ENCODE measurements at regions not wholly inside any gene's neighbourhood (a gene's known extent, or its start where the extent isn't known, plus 50 kb on each side); places are given as distances from the start of the nearest gene placed in this dataset.
A peak's percentile ranks its signal among the peaks of the same experiment; 100 is the strongest.
"Not testable (repeated sequence)": the region's sequence is repeated elsewhere in the genome, so short reads cannot be mapped to it uniquely, and the experiment has no call there.

GRCh38 chr6:138667408-138667807 is 106.2 kb upstream of the CCDC28A start:
- DNase-seq: no peak

DNA sequence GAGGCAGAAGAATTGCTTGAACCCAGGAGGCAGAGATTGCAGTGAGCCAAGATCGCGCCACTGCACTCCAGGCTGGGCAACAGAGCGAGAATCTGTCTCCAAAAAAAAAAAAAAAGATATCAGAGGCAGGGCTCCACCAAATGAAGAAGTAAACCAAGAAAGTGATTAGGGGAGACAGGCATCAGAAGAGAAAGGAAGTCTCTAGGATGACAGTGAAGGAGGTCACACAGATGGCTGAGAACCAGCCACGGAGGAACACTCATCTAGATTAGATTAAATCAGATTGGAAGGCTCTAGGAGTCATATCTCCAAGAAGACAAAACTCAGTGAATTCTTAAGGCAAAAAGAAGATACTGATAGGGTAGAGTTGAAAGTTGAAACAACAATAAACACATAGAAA is 102.2 kb upstream of the CCDC28A start:
- DNase-seq: no peak

DNA sequence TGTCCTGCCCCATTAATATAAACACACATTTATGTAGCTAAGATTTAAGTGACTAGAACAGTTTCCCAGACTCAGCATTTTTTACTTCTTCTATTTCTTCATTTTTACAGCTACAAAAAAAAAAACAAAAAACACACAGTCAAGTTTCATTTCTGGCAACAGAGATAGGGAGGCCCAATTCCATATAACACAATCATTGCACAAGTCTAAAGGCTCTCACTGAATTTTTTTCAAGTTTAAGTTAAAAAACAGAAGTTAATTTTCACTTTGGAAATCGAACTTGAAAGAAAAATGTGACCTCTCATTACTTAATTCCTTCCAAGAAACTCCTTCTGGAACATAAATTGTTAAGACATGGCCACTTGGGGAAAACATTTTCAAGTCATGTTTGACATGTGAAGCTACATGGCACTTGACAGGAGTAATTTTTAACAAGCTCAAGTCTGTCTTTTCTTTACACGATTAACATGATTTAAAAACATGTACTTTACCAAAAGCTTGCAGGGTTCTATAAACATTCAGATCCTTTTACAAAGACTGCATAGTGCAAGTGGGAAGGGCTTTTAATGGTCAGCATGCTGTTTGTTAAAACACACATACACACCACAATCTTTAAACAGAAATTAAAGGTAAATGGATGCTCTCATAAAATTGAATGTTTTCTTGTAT is 100.1 kb upstream of the CCDC28A start:
- no peak for DNase-seq

GRCh38 chr6:138674444-138674843 is 99.1 kb upstream of the CCDC28A start:
- DNase-seq: not testable (repeated sequence)

DNA sequence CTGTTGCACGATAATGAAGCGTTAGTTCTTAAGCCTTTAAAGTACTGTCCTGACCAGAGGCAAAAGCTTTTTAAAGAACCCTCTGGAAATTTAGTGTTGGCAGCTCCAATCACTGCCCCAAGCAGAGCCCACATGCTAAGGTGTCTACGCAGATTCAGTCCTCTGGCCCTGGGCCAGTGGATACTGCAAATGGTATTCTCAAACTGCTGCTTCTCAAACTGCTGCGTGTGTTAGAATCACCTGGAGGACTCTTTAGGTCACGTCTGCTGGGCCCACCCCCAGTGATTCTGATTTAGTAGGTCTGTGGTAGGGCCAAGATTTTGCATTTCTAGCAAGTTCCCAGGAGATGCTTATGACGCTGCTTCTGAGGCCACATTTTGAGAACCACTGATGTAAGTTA is 96.0 kb upstream of the CCDC28A start:
- no peak for DNase-seq

- no peak for DNase-seq
Observed at GRCh38 chr6:138678168-138678567, 95.4 kb upstream of the CCDC28A start.

DNA sequence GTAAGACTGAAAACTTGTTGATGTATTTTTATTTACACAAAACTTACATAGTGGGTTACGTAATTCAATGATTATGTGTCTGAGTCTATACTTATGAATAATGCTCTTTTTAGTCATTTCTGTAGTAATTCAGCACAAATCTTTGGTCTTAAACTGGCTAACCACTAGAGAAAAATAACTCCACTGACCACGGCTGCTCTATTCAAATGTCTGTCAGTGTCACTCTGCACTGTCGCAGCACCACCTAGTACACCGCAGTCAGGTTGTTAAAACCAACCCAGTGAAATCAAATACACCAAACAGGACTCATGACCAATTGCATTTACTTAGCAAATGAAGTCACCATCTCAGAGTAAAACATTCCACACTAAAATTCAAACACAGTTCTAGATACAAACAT is 93.5 kb upstream of the CCDC28A start:
- no peak for DNase-seq

- DNase-seq: no peak
Observed at GRCh38 chr6:138681627-138682026, 91.9 kb upstream of the CCDC28A start.

DNA sequence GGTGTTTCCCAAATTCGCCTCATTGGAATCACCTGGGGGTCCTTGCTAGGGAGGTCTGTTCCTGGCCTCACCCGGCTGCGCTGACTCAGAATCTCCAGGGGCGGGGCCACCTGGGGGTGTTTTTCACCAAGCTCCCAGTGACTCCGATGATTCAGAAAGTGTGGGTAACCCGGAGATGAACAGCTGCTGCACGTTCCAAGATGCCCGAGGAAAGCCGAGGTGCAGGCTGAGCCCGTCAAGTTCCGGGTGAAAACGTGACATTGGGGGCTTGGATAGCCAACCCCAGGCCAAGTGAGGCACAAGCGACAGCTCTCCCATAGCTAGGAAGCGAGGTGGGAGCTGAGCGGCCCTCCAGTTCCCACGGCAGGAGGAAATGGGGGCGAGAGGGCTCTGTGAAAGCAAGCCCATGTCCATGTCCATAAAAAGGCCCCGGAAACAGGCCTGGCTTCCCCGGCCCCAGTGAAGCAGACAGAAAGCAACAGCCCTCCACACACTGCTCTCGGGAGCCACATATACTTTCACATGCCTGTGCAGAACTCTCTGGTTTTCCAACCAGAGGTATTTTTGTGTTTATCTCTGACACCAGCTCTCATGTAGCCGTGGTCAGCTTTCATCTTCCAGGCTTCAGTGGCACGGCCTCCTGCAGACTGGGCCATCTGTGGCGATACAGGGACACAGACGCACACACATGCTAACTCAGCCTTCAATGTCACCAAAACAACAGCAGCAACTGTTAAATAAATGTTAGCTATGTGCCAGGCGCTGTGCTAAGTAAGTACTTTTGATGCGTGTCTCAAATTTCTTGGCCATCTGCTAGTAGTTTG is 90.7 kb upstream of the CCDC28A start:
- no peak for DNase-seq

- DNase-seq: no peak
Observed at GRCh38 chr6:138685257-138685656, 88.3 kb upstream of the CCDC28A start.

DNA sequence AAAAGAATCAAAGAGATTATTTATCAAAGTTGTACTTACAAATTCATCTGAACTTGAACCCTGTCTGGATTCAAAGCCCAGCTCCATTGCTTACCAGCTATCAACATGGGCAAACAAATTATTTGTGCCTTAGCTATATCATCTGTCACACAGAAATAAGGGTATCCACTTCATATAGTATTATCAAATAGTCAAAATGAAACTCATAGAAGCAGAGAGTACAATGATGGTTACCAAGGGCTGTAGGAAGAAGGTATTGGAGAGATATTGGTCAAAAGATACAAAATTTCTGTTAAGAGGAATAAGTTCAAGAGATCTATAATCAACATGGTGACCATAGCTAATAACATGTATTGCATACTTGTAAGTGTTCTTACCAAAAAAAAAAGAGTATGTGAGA is 87.8 kb upstream of the CCDC28A start:
- DNase-seq: no peak

DNA sequence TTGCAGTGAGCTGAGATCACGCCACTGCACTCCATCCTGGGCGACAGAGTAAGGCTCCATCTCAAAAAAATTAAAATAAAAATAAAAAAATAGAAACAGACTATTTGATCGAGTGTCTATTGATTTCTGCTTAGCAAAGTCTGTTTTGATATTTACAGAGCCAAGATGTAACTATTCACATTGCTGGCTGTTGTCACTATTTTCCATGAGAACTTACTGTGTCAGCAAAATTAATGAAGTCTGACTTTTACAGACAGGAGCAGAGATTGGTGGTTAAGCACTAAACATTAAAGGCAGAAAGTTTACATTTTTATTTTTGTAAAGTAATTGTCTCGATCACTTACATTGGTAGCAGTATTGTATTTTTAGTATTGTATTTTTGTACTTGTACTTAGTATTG is 85.0 kb upstream of the CCDC28A start:
- no peak for DNase-seq

GRCh38 chr6:138689849-138690248 is 83.7 kb upstream of the CCDC28A start:
- DNase-seq: no peak

DNA sequence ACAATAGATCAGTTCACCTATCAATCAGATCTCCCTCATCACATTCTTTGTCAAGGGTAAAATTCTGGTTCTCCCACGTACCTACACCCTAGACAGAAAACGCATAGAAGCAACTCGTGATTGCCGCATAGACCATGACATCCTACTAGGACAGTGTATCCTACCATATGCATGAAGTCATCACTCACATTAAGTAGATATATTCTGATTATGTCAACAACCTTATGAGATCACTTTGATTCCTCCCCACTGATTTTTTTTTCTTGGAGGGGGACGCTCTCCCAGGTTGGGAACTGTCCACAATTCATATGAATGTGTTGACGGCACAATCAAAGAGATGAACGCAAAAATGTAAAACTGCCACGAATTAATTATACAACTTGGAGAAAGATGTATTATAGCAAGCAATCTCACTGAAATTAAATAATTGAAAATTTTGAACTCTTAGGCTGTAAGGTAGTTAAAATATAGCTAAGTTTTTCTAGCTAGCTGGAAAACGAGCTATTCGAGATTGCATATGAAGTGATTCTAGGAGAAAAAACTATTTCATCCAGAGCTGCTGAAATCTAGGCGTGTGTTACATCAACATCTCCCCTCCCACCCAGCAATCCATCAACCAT is 82.5 kb upstream of the CCDC28A start:
- DNase-seq: no peak

DNA sequence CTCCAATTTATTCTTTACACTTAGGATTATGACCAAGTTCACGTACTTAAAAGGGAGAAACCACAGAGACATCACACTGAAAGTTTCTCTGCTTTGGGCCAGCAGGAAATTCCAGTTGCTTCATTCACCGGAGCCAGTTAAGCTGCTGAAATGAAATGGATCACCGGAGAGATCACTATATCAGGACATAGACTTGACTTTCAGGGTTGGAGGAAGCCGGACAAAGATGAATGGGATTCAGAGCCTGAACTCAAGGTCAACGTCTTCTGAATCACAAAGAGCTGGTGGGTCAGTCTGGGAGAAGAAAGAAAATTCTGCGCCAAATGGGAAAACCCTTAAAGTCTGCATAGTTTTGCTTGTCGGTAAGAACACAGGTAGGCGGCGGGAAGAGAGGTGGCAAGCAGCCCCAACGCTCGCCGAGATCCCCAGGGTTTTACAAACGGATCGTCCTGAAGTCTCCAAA is 81.9 kb upstream of the CCDC28A start:
- no peak for DNase-seq

DNA sequence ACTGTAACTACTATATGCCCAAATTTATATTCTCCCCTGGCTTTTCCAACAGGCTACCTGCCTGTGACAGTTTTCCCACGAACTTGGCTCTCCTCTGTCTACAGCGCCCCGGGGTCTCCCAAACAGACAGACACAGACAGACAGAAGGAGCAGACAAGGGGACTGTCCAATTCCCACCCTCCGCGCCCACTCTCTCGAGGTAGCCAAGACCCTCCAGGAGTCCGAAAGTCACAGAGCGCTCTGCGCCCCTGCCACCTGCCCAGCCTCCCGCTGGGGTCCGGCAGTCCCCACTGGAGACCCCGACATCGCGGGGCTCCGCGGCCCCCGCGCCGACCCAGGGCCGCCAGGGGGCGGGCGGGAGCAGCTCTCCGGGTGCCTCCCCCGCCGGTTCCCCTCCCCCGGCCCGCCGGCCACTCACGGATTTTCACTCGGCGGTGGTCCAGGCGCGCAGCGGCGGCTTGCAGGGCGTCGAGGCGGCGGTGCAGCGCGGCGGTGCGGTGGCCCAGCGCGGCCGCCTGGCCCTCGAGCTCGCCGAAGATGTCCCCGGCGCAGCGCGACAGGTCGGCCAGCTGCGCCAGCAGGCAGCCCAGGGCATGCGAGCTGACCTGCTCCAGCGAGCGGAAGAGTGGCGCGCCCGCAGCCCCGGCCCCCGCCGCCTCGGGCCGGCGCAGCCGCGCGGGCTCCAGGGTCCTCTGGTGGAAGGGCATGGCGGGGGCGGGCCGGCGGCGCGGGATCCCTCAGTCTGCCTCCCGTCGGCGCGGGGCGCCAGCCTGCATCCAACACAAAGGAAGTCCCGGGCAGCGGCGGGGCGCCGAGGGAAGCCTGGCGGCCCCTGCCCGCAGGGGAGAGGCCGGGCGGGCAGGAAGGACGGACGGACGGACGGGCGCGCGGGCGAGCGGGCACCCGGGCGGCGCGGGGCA is 81.3 kb upstream of the CCDC28A start:
- peak; percentile 24 for DNase-seq

DNA sequence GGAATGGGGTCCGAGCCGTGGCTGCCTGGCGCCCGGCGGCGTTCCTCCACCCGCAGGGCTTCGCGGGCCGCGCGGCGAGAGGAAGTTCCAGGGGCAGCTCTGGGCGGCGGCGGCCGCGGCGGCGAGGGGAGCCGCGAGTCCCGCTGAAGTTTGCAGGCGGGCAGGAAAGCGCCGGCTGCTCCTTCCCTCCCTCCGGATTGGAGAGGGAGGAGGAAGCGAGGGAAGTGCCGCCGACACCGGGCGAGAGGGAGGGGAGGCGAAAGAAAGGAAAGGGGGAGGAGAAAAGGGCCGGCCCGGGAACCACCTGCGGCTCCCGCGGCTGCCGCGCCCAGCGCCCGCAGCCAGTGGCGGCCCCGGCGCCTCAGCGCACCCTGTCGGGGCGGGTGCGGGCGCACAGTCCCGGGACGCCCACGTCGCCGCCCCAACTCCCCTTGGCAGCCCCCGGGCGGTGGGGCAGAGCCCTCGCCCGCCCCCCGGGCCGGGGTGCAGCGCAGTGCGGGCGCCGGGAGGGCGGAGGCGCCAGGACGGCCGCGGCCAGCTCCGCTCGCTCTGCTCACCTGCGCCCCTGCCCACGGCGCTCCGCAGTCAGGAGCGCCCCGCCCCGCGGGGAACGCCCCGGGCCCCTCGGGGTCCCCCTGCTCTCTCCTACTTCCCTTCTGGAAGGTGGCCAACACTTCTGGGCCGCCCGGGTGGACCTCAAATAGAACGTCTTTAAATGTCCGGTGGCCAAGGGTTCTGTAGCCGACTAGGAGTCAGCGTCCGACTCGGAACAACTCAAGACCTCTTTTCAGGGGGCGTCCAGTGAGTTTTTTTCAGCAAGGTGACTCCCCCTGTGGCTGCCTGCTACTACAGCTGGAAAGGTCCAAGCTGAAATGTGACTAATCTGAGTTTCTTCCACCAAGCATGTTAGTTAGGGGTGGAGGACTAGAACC is 80.3 kb upstream of the CCDC28A start:
- peak; percentile 2 for DNase-seq

DNA sequence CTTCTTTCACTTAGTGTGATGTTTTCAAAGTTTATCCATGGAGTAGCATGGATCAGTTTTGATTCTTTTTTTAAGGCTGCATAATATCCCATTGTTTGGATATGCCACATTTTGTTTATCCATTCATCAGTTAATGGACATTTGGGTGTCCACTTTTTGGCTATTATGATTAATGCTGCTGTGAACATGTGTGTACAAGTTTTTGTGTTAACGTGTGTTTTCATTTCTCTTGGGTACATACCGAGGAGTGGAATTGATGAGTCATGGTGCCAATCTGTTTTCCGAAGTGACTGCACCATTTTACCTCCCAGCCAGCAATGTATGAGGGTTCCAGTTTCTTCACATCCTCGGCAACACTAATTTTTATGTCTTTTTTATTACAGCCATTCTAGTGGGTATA is 78.4 kb upstream of the CCDC28A start:
- no peak for DNase-seq

DNA sequence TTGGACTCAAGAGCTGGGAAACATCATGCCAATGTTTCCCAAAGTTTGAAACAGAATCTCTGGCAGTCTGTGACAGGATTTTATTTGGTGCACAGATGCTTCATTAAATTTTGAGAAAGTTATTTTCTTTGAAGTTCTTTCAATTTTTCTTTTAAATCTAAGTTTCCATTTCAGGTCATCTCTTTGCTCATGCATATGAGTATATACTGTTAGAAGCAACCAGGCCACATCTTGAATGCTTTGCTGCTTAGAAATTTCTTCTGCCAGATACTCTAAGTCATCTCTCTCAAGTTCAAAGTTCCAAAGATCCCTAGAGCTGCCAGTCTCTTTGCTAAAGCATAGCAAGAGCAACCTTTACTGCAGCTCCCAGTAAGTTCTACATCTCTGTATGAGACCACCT is 59.1 kb upstream of the CCDC28A start:
- no peak for DNase-seq

GRCh38 chr6:138716013-138716412 is 57.6 kb upstream of the CCDC28A start:
- DNase-seq: no peak

- no peak for DNase-seq
Observed at GRCh38 chr6:138716971-138717665, 56.5 kb upstream of the CCDC28A start.

All from activated T-cell treated with anti-CD3 and anti-CD28 coated beads for 4 hours (primary cell).